Fibroblast of pulmonary artery (primary cell): ENCODE measurements at regions not wholly inside any gene's neighbourhood (a gene's known extent, or its start where the extent isn't known, plus 50 kb on each side); places are given as distances from the start of the nearest gene placed in this dataset.

Experiments
- DNase-seq: peaks from one replicate; pipeline ENCODE4 v3.0.0-alpha.2; 2010; ENCODE audit warnings: low read depth
- H3K4me3 ChIP-seq: replicated peaks from 2 replicates; pipeline ENCODE4 v1.5.1; 2011; ENCODE audit warnings: low read depth, mild to moderate bottlenecking, control low read depth, low read length, moderate library complexity
- CTCF ChIP-seq: IDR thresholded peaks from 2 replicates; pipeline ENCODE4 v1.5.1; 2011; ENCODE audit warnings: mild to moderate bottlenecking, control low read depth, low read length, inconsistent platforms; ENCODE audit errors: missing control alignments

- TF ChIP-seq CTCF, result no peak
- no peak for DNase-seq
- no peak overlapping the region for H3K4me3 ChIP-seq
Observed at GRCh38 chr19:5268801-5269200, 71.8 kb downstream of the PTPRS start.

GRCh38 chr19:5265260-5265659 lies 75.4 kb downstream of the PTPRS start:
- no peak overlapping the region for H3K4me3 ChIP-seq
- no peak for TF ChIP-seq CTCF
- DNase-seq, result no peak

GRCh38 chr19:5264453-5264852 lies 76.2 kb downstream of the PTPRS start:
- H3K4me3 ChIP-seq, result no peak overlapping the region
- no peak for TF ChIP-seq CTCF
- DNase-seq, result no peak

- H3K4me3 ChIP-seq, result no peak overlapping the region
- no peak for DNase-seq
- TF ChIP-seq CTCF, result no peak
Observed at GRCh38 chr19:5263615-5264014, 77.0 kb downstream of the PTPRS start.

GRCh38 chr19:5262721-5263120 lies 77.9 kb downstream of the PTPRS start:
- no peak overlapping the region for H3K4me3 ChIP-seq
- TF ChIP-seq CTCF, result no peak
- DNase-seq, result no peak

- TF ChIP-seq CTCF, result no peak
- no peak for DNase-seq
- H3K4me3 ChIP-seq, result no peak overlapping the region
Observed at GRCh38 chr19:5261156-5261890, 79.3 kb downstream of the PTPRS start.

GRCh38 chr19:5260381-5260967 lies 80.1 kb downstream of the PTPRS start:
- no peak overlapping the region for H3K4me3 ChIP-seq
- no peak for TF ChIP-seq CTCF
- DNase-seq, result no peak
